GM19463 (cell line): ENCODE measurements at regions not wholly inside any gene's neighbourhood (a gene's known extent, or its start where the extent isn't known, plus 50 kb on each side); places are given as distances from the start of the nearest gene placed in this dataset.

Experiments
- ATAC-seq: cut with Tn5 transposase; IDR thresholded peaks from one replicate; pipeline ENCODE4 v1.9.1; 2021; ENCODE audit warnings: mild to moderate bottlenecking, moderate library complexity; ENCODE audit not compliant: unreplicated experiment

GRCh38 chr6:111957623-111958315 lies 84.5 kb upstream of the FYN start:
- no peak for ATAC-seq

DNA sequence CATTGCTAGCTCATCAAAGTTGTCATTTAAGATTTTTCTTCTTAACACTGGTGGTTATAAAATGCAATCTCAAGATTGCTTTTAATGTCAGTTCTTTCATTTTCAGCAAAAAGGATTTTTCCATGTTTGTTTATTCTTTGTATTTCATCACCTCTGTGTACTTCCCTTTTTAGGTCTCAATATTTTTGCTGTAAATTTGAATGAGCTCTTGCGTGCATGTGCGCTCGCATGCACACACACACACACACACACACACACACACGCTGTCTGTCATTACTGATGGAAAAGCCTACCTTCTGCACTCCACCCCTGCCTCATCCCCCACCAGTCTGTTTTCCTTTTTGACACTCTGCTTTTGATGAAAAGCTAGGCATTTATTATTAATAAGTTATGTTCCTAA lies 85.3 kb upstream of the FYN start:
- ATAC-seq = no peak

- ATAC-seq = no peak
Observed at GRCh38 chr6:111959766-111960165, 86.5 kb upstream of the FYN start.

DNA sequence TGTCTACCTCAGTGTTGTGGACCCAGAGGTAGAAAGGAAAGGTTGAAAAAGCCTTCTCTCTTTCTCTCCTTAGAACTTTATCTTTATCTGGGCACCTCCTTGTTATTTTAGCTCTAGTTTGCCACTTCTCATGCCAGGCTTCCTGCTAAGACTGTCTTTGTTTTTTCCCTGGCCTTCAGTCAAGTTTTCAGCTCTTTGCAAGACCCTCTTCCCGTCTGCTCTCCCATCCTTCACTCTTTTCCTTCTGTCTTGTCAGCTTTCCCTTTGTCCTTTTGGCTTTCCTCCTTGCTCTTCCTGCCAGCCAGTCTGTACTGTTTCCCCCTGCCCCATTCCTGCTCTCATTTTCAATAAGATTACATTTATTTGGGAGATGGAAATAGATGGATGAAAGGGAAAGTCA lies 86.8 kb upstream of the CCN6 start:
- ATAC-seq = no peak

DNA sequence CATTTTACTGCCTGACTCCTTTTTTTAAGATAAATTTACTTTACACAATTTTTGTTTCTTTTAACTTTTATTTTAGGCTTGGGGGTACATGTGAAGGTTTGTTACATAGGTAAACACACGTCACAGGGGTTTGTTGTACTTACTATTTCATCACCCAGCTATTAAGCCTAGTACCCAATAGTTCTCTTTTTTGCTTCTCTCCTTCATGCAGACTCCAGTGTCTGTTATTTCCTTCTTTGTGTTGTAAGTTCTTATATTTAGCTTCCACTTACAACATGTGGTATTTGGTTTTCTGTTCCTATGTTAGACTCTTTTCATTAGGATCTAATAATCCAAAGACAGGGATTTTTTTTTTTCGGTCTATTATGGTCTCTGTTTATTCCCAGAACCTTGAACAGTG lies 83.5 kb upstream of the CCN6 start:
- no peak for ATAC-seq

- no peak for ATAC-seq
Observed at GRCh38 chr6:111971181-111971841, 82.6 kb upstream of the CCN6 start.

- no peak for ATAC-seq
Observed at GRCh38 chr6:111971866-111972532, 81.9 kb upstream of the CCN6 start.

DNA sequence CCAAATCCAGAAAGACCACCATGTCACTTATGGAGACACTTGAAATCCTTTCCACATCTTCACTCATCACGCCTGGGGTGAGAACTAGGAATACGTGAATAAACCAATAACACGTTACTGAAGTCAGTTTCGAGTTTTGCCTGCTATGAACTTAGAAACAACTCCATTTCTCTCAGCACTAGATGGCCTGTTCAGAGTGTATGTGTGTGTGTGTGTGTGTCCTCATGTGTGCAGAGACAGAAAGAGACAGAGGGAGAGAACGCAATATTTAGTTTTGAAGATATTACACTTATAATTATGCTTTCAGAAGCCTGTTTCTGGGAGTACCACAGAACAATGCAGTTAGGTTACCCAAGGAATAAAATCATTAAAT lies 81.2 kb upstream of the CCN6 start:
- ATAC-seq = no peak

DNA sequence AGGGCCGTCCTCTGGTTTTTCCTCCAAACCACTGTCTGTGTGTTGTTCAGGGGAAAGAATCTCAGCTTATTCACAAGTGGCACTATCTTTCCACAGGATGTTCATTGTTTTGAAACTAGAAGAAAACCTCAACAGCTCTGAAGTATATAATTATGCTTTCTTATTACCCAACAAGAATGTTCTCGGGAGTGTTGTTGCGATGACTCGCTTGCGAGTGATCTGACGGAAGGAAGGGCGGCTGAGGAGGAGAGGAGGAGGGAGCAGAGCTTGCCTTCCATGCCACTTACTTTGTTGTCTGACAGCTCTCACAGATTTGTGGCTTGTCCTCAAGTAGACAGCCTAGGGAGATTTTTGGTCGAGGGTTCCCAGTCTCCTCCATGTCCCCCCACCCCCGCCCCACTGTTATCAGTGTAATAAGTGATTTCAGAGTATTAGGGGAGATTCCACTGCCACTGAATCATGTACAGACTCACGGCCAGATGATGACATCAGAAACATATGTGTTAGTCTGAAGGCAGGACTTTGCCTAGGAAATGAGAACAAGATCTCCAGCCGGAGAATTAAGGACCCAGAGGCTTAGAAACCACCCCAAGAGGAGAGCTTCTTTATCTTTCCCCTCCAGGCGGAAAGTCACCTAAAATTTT lies 80.7 kb upstream of the CCN6 start:
- ATAC-seq = no peak

DNA sequence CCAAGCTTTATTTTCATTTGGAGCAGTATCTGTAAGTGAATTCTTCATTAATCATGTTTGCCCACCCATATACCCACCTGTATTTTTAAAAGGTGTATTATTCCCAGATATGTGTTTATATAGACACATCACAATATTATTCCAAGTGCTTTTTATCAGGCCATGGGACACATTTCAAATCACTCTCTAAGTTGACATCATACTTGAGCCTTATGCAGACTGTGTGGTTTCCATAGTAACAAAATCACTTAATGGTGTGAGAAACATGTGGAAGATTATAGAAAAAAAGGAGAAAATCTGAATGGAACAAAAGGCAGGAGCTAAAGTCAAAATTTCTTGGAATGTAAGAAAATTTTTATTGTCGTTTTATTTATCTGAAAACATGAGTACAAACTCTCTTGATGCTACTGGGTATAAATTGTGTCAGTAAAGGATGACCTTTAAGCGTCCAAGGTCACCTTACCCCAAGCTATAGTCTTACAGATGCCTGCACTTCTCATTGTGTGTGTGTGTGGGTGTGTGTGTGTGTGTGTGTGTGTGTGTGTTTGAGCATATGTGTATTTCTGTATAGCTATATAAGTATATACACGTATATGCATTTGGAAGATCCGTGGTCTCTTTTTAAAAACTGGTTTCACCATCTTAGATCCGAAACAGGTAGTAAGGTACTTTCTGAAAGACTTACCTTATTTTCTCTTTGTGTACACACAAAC lies 79.8 kb upstream of the CCN6 start:
- ATAC-seq = no peak

- ATAC-seq = no peak
Observed at GRCh38 chr6:111975466-111975865, 78.4 kb upstream of the CCN6 start.

- ATAC-seq = no peak
Observed at GRCh38 chr6:111976139-111976538, 77.8 kb upstream of the CCN6 start.

DNA sequence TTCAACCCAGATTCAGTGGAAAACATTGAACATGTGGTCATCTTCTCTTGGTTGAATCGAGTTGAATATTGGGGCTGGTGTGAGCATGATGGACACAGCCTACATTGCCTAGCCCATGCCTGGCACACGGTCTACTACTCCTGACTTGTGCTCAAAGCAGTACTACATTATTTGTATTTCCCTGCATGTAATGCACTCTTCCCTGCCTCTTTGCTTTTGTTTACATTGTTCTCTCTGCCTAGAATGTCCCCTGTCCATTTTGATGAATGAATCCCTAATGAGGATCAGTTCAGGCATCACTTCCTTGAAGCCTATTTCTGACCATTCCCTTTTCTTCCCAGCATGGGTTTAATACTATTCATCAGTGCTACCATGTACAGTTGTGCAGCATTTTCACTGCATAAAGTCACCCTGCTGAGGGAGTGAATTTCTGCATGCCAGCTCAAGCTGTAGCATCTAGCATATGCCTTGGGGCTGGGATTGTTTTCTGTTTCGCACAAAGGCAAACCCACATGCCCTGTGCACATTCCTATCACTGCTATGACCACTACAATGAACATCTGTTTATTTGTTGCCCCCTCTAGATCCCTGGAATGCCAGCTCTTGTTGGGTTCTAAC lies 75.3 kb upstream of the CCN6 start:
- ATAC-seq = no peak

DNA sequence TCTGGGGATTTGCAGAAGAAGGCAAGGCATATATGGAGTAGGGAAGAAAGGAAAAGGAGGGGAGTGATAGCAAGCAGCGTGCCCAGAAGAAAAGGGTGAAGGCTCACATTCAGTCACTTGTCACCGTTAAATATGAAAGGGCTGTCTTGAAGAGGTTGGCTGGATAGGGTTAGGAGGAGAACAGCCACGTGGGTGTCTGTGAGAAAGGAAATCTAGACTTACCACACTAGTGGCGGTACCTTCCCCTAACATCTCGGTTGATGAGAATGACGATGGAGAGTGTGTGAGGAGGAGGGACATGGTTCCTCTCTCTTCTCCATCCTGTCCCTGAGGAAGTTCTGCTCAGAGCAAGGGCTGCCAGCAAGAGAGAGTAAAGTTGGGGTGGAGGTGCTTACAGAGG lies 74.3 kb upstream of the CCN6 start:
- ATAC-seq = no peak

DNA sequence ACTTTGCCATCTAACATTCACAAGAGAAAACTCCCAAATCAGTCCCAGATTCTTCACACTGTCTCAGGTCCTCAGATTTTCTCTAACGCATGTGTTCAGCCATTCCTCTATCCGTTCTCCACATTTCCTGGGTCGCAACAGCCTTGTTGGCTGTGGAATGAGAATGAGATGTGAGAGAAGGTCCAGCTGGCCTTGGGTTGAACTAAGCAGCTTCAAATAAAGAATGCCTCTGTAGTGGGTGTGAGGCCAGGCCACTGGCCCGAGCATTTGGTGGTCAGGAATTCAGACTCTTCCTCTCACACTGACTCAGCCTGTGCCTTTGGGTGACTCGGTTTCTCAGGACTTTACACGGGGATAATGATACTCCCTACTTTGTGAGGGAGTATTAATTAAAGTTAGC lies 73.8 kb upstream of the CCN6 start:
- no peak for ATAC-seq

DNA sequence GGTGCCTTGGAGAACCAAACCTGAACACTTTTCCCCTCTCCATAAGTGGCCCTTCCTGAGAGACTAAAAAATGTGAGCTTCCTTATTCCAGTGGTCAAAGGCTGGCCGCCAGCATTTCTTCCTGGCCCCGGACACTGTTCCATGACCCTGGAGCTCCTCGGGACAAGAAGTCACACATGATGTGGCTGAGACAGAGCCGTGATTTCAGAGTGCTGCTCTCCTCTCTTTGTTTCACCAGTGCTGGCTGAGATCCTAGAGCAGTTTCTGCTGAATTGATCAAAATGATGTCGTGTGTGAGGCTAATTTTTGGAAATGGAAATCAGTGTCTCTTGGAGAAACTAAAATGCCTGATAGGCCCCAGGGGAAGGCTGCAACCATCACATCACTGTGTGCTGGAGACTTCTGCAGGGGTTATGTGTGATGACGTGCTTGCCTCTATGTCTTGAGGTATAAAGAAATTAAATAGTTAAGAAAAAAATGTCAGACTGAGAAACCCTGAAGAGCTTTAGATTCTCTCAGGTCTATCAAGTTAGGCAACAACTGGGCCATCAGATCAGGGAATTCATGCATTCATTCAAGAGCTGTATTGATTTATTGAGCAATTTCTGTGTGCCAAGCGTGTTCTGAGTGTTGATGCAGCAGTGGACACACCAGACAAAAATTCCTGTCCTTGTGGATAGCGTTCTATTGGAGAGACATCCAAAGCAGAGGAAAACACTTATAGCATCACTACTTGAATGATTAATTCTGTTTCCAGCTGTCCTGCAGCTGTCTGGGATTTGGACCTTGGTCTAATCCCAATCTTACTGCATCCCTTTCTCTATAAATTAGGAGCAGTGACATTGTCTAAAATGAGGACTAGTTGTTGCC lies 72.7 kb upstream of the CCN6 start:
- no peak for ATAC-seq

- no peak for ATAC-seq
Observed at GRCh38 chr6:111982681-111983080, 71.2 kb upstream of the CCN6 start.

GRCh38 chr6:111983193-111983592 lies 70.7 kb upstream of the CCN6 start:
- no peak for ATAC-seq

DNA sequence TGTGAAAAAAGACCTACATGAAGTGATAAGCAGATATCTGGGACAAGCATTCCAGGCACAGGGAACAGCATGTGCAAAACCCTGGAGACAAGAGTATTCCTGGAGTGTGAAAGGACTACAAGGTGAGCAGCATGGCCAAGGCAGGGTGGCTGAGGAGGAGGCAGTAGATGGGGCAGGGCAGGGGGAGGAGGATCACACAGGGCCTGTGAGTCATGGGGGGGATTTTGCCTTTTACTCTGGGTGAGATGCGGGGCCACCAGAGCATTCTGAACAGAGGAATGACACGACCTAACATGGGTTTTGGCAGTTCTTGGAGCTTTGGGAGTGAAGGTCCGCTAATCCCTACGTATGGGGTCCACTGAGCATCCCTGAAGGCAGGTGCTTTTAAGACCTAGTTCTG lies 69.8 kb upstream of the CCN6 start:
- no peak for ATAC-seq
